Astrocyte (in vitro differentiated cells and primary cell): ENCODE measurements at regions not wholly inside any gene's neighbourhood (a gene's known extent, or its start where the extent isn't known, plus 50 kb on each side); places are given as distances from the start of the nearest gene placed in this dataset.

Experiments used
- DNase-seq: peaks from one replicate; pipeline ENCODE4 v3.0.0-alpha.2; 2010; ENCODE audit warnings: low read depth
- FAIRE-seq: peaks from 2 replicates; lab custom pipeline; 2011; peaks lifted over from hg19 to GRCh38; lab: Jason Lieb, UNC
- H2AFZ ChIP-seq: 2 replicates; pipeline ENCODE4 v1.6.0; 2012; ENCODE audit warnings: low read depth, low read length, inconsistent platforms
- H3K27ac ChIP-seq: 2 replicates; pipeline ENCODE4 v1.5.1; 2011; ENCODE audit warnings: low read depth, low read length, inconsistent platforms
- H3K27me3 ChIP-seq: 2 replicates; pipeline ENCODE4 v1.6.0; 2011; ENCODE audit warnings: low read length, inconsistent platforms; ENCODE audit not compliant: insufficient read depth
- H3K36me3 ChIP-seq: 2 replicates; pipeline ENCODE4 v1.5.1; 2011; ENCODE audit warnings: low read length, inconsistent platforms; ENCODE audit not compliant: insufficient read depth
- H3K4me1 ChIP-seq: 2 replicates; pipeline ENCODE4 v1.5.1; 2011; ENCODE audit warnings: low read length, inconsistent platforms; ENCODE audit not compliant: insufficient read depth
- H3K4me2 ChIP-seq: 2 replicates; pipeline ENCODE4 v1.6.0; 2012; ENCODE audit warnings: low read length, inconsistent platforms
- H3K4me3 ChIP-seq: 2 replicates; pipeline ENCODE4 v1.5.1; 2011; ENCODE audit warnings: low read depth, mild to moderate bottlenecking, low read length, inconsistent platforms; ENCODE audit not compliant: insufficient read depth
- H3K79me2 ChIP-seq: 2 replicates; pipeline ENCODE4 v1.6.0; 2012; ENCODE audit warnings: mild to moderate bottlenecking, low read length, inconsistent platforms; ENCODE audit not compliant: insufficient read depth
- H3K9ac ChIP-seq: 2 replicates; pipeline ENCODE4 v1.6.0; 2012; ENCODE audit warnings: mild to moderate bottlenecking, low read length, inconsistent platforms
- H3K9me3 ChIP-seq: 2 replicates; pipeline ENCODE4 v1.5.1; 2012; ENCODE audit warnings: low read depth, mild to moderate bottlenecking, low read length, inconsistent platforms; ENCODE audit not compliant: insufficient read depth
- H4K20me1 ChIP-seq: 2 replicates; pipeline ENCODE4 v1.6.0; 2012; ENCODE audit warnings: low read length, inconsistent platforms; ENCODE audit not compliant: insufficient read depth
- H3K27ac Mint-ChIP-seq: one replicate; pipeline ENCODE4 v1.8.0; 2021; ENCODE audit warnings: mild to moderate bottlenecking, mixed read lengths; ENCODE audit not compliant: unreplicated experiment
- H3K27me3 Mint-ChIP-seq: one replicate; pipeline ENCODE4 v1.8.0; 2021; ENCODE audit warnings: low read depth, mixed read lengths; ENCODE audit not compliant: unreplicated experiment
- H3K36me3 Mint-ChIP-seq: one replicate; pipeline ENCODE4 v1.8.0; 2021; ENCODE audit warnings: low read depth, mixed read lengths; ENCODE audit not compliant: unreplicated experiment
- H3K4me1 Mint-ChIP-seq: one replicate; pipeline ENCODE4 v1.8.0; 2021; ENCODE audit warnings: low read depth, mixed read lengths; ENCODE audit not compliant: unreplicated experiment
- H3K4me3 Mint-ChIP-seq: one replicate; pipeline ENCODE4 v1.8.0; 2021; ENCODE audit warnings: mild to moderate bottlenecking, moderate library complexity, mixed read lengths; ENCODE audit not compliant: unreplicated experiment
- H3K9me3 Mint-ChIP-seq: one replicate; pipeline ENCODE4 v1.8.0; 2021; ENCODE audit warnings: mild to moderate bottlenecking, mixed read lengths; ENCODE audit not compliant: unreplicated experiment
- CTCF ChIP-seq: IDR thresholded peaks from 2 replicates; pipeline ENCODE4 v1.5.1; 2011; ENCODE audit warnings: low read depth, mild to moderate bottlenecking, inconsistent platforms, low read length, moderate library complexity; ENCODE audit not compliant: insufficient read depth
- EZH2 ChIP-seq: IDR thresholded peaks from 2 replicates; pipeline ENCODE4 v1.6.1; 2012; ENCODE audit warnings: mild to moderate bottlenecking, low read length, inconsistent platforms; ENCODE audit not compliant: insufficient read depth

GRCh38 chr3:34000301-34000700 is 201.9 kb downstream of the PDCD6IP start:
- peaks cover 3% of the 10 kb centered on the region for H3K4me1 ChIP-seq
- H3K79me2 ChIP-seq: no peaks in the 10 kb centered on the region
- no peak overlapping the region for H2AFZ ChIP-seq
- no peak overlapping the region for H3K9ac ChIP-seq
- H3K4me2 ChIP-seq: no peak overlapping the region
- DNase-seq (no peak), FAIRE-seq (no peak)
- H3K9me3 ChIP-seq: no peaks in the 10 kb centered on the region
- H3K27ac ChIP-seq: no peak overlapping the region
- H3K4me3 Mint-ChIP-seq: no peak overlapping the region
- no peaks in the 10 kb centered on the region for H3K27me3 ChIP-seq
- H3K4me1 Mint-ChIP-seq: peaks cover 6% of the 10 kb centered on the region
- H3K4me3 ChIP-seq: no peak overlapping the region
- no peaks in the 10 kb centered on the region for H3K36me3 ChIP-seq
- H3K27ac Mint-ChIP-seq: no peak overlapping the region
- H4K20me1 ChIP-seq: no peaks in the 10 kb centered on the region
- peaks cover 8% of the 10 kb centered on the region for H3K9me3 Mint-ChIP-seq
- H3K27me3 Mint-ChIP-seq: no peaks in the 10 kb centered on the region
- no peak for TF ChIP-seq CTCF
- TF ChIP-seq EZH2: no peak
- H3K36me3 Mint-ChIP-seq: no peaks in the 10 kb centered on the region

GRCh38 chr3:34001022-34001421 is 202.6 kb downstream of the PDCD6IP start:
- H3K79me2 ChIP-seq: no peaks in the 10 kb centered on the region
- no peaks in the 10 kb centered on the region for H3K36me3 ChIP-seq
- Mint-ChIP-seq H3K4me3 (no peak overlapping the region), H3K27me3 (no peaks in the 10 kb centered on the region), H3K36me3 (no peaks in the 10 kb centered on the region), H3K9me3 (peaks cover 7% of the 10 kb centered on the region), H3K4me1 (peaks cover 12% of the 10 kb centered on the region), H3K27ac (no peak overlapping the region)
- H3K9ac ChIP-seq: no peak overlapping the region
- H3K27me3 ChIP-seq: no peaks in the 10 kb centered on the region
- DNase-seq (no peak), FAIRE-seq (peak; percentile 13)
- TF ChIP-seq CTCF (no peak), EZH2 (no peak)
- H3K4me1 ChIP-seq: peaks cover 10% of the 10 kb centered on the region
- no peak overlapping the region for H3K4me2 ChIP-seq
- no peaks in the 10 kb centered on the region for H4K20me1 ChIP-seq
- no peak overlapping the region for H3K27ac ChIP-seq
- H2AFZ ChIP-seq: no peak overlapping the region
- no peak overlapping the region for H3K4me3 ChIP-seq
- H3K9me3 ChIP-seq: no peaks in the 10 kb centered on the region

- no peak overlapping the region for H3K4me2 ChIP-seq
- no peaks in the 10 kb centered on the region for H3K27me3 ChIP-seq
- H4K20me1 ChIP-seq: no peaks in the 10 kb centered on the region
- no peak overlapping the region for H3K9ac ChIP-seq
- Mint-ChIP-seq H3K4me3 (no peak overlapping the region), H3K36me3 (no peaks in the 10 kb centered on the region), H3K9me3 (peaks cover 3% of the 10 kb centered on the region), H3K27me3 (no peaks in the 10 kb centered on the region), H3K4me1 (peaks cover 18% of the 10 kb centered on the region), H3K27ac (no peak overlapping the region)
- no peaks in the 10 kb centered on the region for H3K36me3 ChIP-seq
- no peak overlapping the region for H2AFZ ChIP-seq
- H3K9me3 ChIP-seq: no peaks in the 10 kb centered on the region
- no peak overlapping the region for H3K27ac ChIP-seq
- no peaks in the 10 kb centered on the region for H3K79me2 ChIP-seq
- no peak for FAIRE-seq
- no peak for DNase-seq
- H3K4me1 ChIP-seq: peaks cover 19% of the 10 kb centered on the region
- TF ChIP-seq EZH2: no peak
- TF ChIP-seq CTCF: no peak
- no peak overlapping the region for H3K4me3 ChIP-seq
Observed at GRCh38 chr3:34001990-34002389, 203.6 kb downstream of the PDCD6IP start.
